Osteoblast (primary cell): ENCODE measurements at regions not wholly inside any gene's neighbourhood (a gene's known extent, or its start where the extent isn't known, plus 50 kb on each side); places are given as distances from the start of the nearest gene placed in this dataset.

Experiments used
- DNase-seq: peaks from one replicate; pipeline ENCODE4 v3.0.0; 2011; ENCODE audit warnings: low spot score, mixed read lengths; ENCODE audit not compliant: insufficient read length; ENCODE audit errors: missing footprints
- H2AFZ ChIP-seq: 2 replicates; pipeline ENCODE4 v1.6.0; 2011; ENCODE audit warnings: mild to moderate bottlenecking, low read length
- H3K27ac ChIP-seq: 2 replicates; pipeline ENCODE4 v1.5.1; 2011; ENCODE audit warnings: mild to moderate bottlenecking, low read depth, low read length, moderate library complexity
- H3K27me3 ChIP-seq: 2 replicates; pipeline ENCODE4 v1.6.0; 2012; ENCODE audit warnings: mild to moderate bottlenecking, control low read depth, inconsistent platforms, low read length, moderate library complexity; ENCODE audit not compliant: insufficient read depth
- H3K36me3 ChIP-seq: 2 replicates; pipeline ENCODE4 v1.5.1; 2011; ENCODE audit warnings: mild to moderate bottlenecking, low read length, control low read depth, moderate library complexity; ENCODE audit not compliant: insufficient read depth
- H3K4me1 ChIP-seq: 2 replicates; pipeline ENCODE4 v1.5.1; 2011; ENCODE audit warnings: mild to moderate bottlenecking, low read length, control low read depth, moderate library complexity; ENCODE audit not compliant: insufficient read depth
- H3K4me2 ChIP-seq: 2 replicates; pipeline ENCODE4 v1.6.0; 2011; ENCODE audit warnings: mild to moderate bottlenecking, low read length; ENCODE audit not compliant: insufficient read depth
- H3K4me3 ChIP-seq: fragments of 200-600 bp; sonication (generic); 3 replicates; pipeline ENCODE4 v1.5.1; 2012; ENCODE audit warnings: mild to moderate bottlenecking, low read length, inconsistent platforms; ENCODE audit not compliant: insufficient read depth
- H3K79me2 ChIP-seq: 2 replicates; pipeline ENCODE4 v1.6.0; 2012; ENCODE audit warnings: mild to moderate bottlenecking, low read length, control low read depth, inconsistent platforms; ENCODE audit not compliant: insufficient read depth
- H3K9me3 ChIP-seq: 2 replicates; pipeline ENCODE4 v1.5.1; 2011; ENCODE audit warnings: low read depth, low read length, control low read depth
- H4K20me1 ChIP-seq: 2 replicates; pipeline ENCODE4 v1.6.0; 2012; ENCODE audit warnings: mild to moderate bottlenecking, low read length, control low read depth; ENCODE audit not compliant: insufficient read depth
- TF ChIP-seq, protein P1 (sequence below): IDR thresholded peaks from 2 replicates; pipeline ENCODE4 v1.5.1; 2011; ENCODE audit warnings: mild to moderate bottlenecking, low read depth, low read length, moderate library complexity; ENCODE audit errors: extremely low read depth

DNA sequence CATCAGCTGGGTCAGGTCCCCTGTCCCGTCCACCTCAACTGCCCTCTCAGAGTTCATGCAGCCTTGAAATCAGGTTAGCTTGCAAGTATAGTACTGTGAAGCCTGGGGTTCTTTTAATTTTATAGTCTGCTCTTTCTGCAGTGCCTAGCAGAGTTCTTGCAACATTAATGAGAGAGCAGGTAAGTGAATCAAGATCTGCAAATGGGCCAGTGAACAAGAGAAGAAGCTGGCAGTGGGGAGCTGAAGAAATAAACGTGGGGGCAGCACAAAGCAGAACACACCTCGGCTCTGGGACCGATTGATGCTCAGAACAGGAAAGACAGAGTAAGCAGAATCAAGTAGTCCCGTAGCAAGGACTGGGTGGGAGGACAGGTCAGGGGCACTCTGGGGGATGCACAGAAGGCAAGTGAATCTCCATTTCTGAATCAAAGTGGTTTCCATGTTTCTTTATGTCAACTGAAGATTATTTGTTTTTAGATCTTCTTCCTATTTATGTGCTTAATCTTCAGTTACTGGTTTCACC lies 675.5 kb downstream of the RNF144A start:
- Histone ChIP-seq H3K4me1 (no peaks in the 10 kb centered on the region), H3K9me3 (no peaks in the 10 kb centered on the region), H2AFZ (no peak overlapping the region), H3K4me2 (no peak overlapping the region), H3K79me2 (no peaks in the 10 kb centered on the region), H3K27me3 (no peaks in the 10 kb centered on the region), H3K4me3 (no peak overlapping the region), H4K20me1 (no peaks in the 10 kb centered on the region), H3K36me3 (no peaks in the 10 kb centered on the region), H3K27ac (no peak overlapping the region)
- TF ChIP-seq, protein P1, sequence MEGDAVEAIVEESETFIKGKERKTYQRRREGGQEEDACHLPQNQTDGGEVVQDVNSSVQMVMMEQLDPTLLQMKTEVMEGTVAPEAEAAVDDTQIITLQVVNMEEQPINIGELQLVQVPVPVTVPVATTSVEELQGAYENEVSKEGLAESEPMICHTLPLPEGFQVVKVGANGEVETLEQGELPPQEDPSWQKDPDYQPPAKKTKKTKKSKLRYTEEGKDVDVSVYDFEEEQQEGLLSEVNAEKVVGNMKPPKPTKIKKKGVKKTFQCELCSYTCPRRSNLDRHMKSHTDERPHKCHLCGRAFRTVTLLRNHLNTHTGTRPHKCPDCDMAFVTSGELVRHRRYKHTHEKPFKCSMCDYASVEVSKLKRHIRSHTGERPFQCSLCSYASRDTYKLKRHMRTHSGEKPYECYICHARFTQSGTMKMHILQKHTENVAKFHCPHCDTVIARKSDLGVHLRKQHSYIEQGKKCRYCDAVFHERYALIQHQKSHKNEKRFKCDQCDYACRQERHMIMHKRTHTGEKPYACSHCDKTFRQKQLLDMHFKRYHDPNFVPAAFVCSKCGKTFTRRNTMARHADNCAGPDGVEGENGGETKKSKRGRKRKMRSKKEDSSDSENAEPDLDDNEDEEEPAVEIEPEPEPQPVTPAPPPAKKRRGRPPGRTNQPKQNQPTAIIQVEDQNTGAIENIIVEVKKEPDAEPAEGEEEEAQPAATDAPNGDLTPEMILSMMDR, result no peak
- no peak for DNase-seq

DNA sequence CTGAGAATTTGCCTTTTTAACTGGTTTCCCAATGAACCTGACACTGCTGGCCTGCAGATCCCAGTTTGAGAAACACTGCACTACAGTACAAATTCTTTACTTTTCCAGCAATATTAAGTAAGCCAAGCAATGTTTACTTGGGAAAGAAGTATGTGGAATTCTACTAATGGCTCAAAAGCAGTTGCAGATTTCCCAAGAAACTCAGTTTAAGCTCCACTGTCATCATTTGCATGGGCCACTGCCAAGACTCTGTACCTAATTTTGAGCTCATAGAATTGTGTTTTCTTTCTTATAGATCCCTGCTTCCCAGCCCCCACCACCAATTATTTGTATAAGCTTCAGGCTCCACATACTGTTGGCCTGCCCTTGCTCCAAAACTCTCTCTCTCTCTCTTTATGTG lies 676.1 kb downstream of the RNF144A start:
- no peak overlapping the region for H3K27ac ChIP-seq
- no peaks in the 10 kb centered on the region for H3K36me3 ChIP-seq
- H3K4me3 ChIP-seq, result no peak overlapping the region
- H3K9me3 ChIP-seq, result no peaks in the 10 kb centered on the region
- DNase-seq, result no peak
- H2AFZ ChIP-seq, result no peak overlapping the region
- TF ChIP-seq, protein P1, result no peak
- no peaks in the 10 kb centered on the region for H3K79me2 ChIP-seq
- H3K27me3 ChIP-seq, result no peaks in the 10 kb centered on the region
- no peaks in the 10 kb centered on the region for H3K4me1 ChIP-seq
- no peaks in the 10 kb centered on the region for H4K20me1 ChIP-seq
- no peak overlapping the region for H3K4me2 ChIP-seq

DNA sequence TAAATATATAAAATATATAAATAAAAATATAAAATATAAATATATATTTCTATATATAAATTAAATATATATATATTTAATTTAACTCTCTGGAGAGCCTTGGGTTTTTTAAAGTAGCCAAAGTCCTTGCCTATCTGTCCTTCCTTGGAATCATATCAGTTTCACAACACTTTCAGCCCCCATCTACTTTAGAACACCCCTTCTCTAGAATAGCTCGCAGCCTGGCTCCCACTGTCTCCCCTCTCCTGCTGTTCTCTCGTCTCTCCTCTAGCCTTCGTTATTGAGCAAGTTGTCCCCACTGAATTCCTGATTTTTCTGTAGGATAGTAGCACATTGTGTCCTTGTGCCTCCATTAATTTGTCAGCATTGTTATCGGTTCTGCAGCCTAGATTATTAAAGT lies 677.0 kb downstream of the RNF144A start:
- H2AFZ ChIP-seq, result no peak overlapping the region
- no peaks in the 10 kb centered on the region for H3K27me3 ChIP-seq
- DNase-seq, result no peak
- H3K4me2 ChIP-seq, result no peak overlapping the region
- H3K4me3 ChIP-seq, result no peak overlapping the region
- H3K4me1 ChIP-seq, result no peaks in the 10 kb centered on the region
- no peaks in the 10 kb centered on the region for H3K9me3 ChIP-seq
- no peak overlapping the region for H3K27ac ChIP-seq
- H3K36me3 ChIP-seq, result no peaks in the 10 kb centered on the region
- H3K79me2 ChIP-seq, result no peaks in the 10 kb centered on the region
- H4K20me1 ChIP-seq, result no peaks in the 10 kb centered on the region
- TF ChIP-seq, protein P1, result no peak

DNA sequence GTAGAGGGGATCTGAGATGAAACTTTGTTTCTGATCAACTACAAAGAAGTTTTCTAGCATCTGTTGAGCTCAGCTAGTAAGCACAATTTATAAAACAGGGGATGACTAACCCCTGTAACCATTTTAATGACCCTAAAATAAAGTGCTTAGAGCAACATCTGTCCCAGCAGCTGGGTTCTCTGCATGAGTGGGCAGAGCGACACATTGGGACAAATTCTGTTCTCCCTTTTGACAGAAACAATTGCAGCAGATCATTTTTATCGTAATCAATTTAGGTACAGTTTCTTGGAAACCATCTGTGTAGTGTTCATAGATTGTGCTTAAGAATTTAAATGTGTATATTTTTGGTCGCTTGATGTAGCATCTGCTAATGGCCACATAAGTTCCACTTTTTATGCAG lies 678.0 kb downstream of the RNF144A start:
- no peaks in the 10 kb centered on the region for H3K27me3 ChIP-seq
- no peaks in the 10 kb centered on the region for H3K4me1 ChIP-seq
- H3K36me3 ChIP-seq, result no peaks in the 10 kb centered on the region
- TF ChIP-seq, protein P1, result no peak
- H3K27ac ChIP-seq, result no peak overlapping the region
- no peak for DNase-seq
- H2AFZ ChIP-seq, result no peak overlapping the region
- no peaks in the 10 kb centered on the region for H4K20me1 ChIP-seq
- no peaks in the 10 kb centered on the region for H3K79me2 ChIP-seq
- no peak overlapping the region for H3K4me2 ChIP-seq
- no peaks in the 10 kb centered on the region for H3K9me3 ChIP-seq
- H3K4me3 ChIP-seq, result no peak overlapping the region
